ENCODE measurements at regions not wholly inside any gene's neighbourhood (a gene's known extent, or its start where the extent isn't known, plus 50 kb on each side); places are given as distances from the start of the nearest gene placed in this dataset.
A peak's percentile ranks its signal among the peaks of the same experiment; 100 is the strongest.

- FAIRE-seq (no peak), ATAC-seq (peak in 3 of 4 donors; percentile 13 to 53 (median 41)), DNase-seq (no peak)
- H3K27ac ChIP-seq = peak overlapping the region in 1 of 4 donors; percentile 13
- no peaks in the 10 kb centered on the region for H3K27me3 ChIP-seq
- H3K36me3 ChIP-seq = no peaks in the 10 kb centered on the region
- H3K9me3 ChIP-seq = no peaks in the 10 kb centered on the region
- H3K4me3 ChIP-seq = no peak overlapping the region
- WGBS, 2 donors = 30 to 36% methylated on average over 8 of the region's 8 CpGs
- peaks cover 0 to 17% (median 6%) of the 10 kb centered on the region in 3 donors for H3K4me1 ChIP-seq
- intact Hi-C loops (cut with DNase I) = no loop called here
- no peak for TF ChIP-seq CTCF (IDR thresholded peaks at IDR 0.05)
Observed at GRCh38 chr10:3879073-3879472, 94.1 kb upstream of the KLF6 start.

- no peaks in the 10 kb centered on the region for H3K9me3 ChIP-seq
- WGBS, 2 donors = 84 to 93% methylated on average over 4 of the region's 4 CpGs
- DNase-seq (no peak), ATAC-seq (no peak), FAIRE-seq (no peak)
- TF ChIP-seq CTCF (IDR thresholded peaks at IDR 0.05) = no peak
- H3K4me3 ChIP-seq = no peak overlapping the region
- peaks cover 0 to 28% (median 6%) of the 10 kb centered on the region in 3 donors for H3K4me1 ChIP-seq
- no peaks in the 10 kb centered on the region for H3K36me3 ChIP-seq
- H3K27me3 ChIP-seq = no peaks in the 10 kb centered on the region
- intact Hi-C loops (cut with DNase I) = no loop called here
- no peak overlapping the region for H3K27ac ChIP-seq
Observed at GRCh38 chr10:3877211-3878000, 92.4 kb upstream of the KLF6 start.

GRCh38 chr10:3876350-3876962 lies 91.4 kb upstream of the KLF6 start:
- WGBS, 2 donors = 79 to 86% methylated on average over 8 of the region's 8 CpGs
- ATAC-seq (no peak), DNase-seq (no peak), FAIRE-seq (no peak)
- Histone ChIP-seq H3K4me3 (no peak overlapping the region), H3K27me3 (no peaks in the 10 kb centered on the region), H3K9me3 (no peaks in the 10 kb centered on the region), H3K4me1 (peaks cover 0 to 28% (median 6%) of the 10 kb centered on the region in 3 donors), H3K36me3 (no peaks in the 10 kb centered on the region), H3K27ac (no peak overlapping the region)
- no peak for TF ChIP-seq CTCF (IDR thresholded peaks at IDR 0.05)
- intact Hi-C loops (cut with DNase I) = no loop called here

GRCh38 chr10:3875842-3876235 lies 90.8 kb upstream of the KLF6 start:
- Histone ChIP-seq H3K36me3 (no peaks in the 10 kb centered on the region), H3K4me3 (no peak overlapping the region), H3K9me3 (no peaks in the 10 kb centered on the region), H3K27me3 (no peaks in the 10 kb centered on the region), H3K27ac (no peak overlapping the region), H3K4me1 (peaks cover 6 to 28% (median 11%) of the 10 kb centered on the region in 3 donors)
- FAIRE-seq (no peak), ATAC-seq (no peak), DNase-seq (no peak)
- WGBS, 2 donors = 60 to 80% methylated on average over 3 of the region's 3 CpGs
- TF ChIP-seq CTCF (IDR thresholded peaks at IDR 0.05) = no peak
- intact Hi-C loops (cut with DNase I) = no loop called here

Data from pancreas (tissue), 10 donors.